CD8-positive, alpha-beta memory T cell (primary cell): ENCODE measurements at regions not wholly inside any gene's neighbourhood (a gene's known extent, or its start where the extent isn't known, plus 50 kb on each side); places are given as distances from the start of the nearest gene placed in this dataset.

ENCODE experiments used
- CTCF ChIA-PET: fragments of 350-600 bp; sonication (Branson Sonifier 250); formaldehyde crosslinking; loops from one replicate; lab custom pipeline; 2021; ENCODE audit warnings: antibody characterized with exemption; lab: Charles Lee
- POLR2A ChIA-PET: fragments of 350-600 bp; sonication (Branson Sonifier 250); formaldehyde crosslinking; loops from one replicate; lab custom pipeline; 2021; ENCODE audit warnings: antibody characterized with exemption; lab: Charles Lee
- DNase-seq, 5 donors: peaks; one replicate each; pipeline versions ENCODE4 v3.0.0 to v3.0.0-alpha.2; 2020 to 2022; ENCODE audit warnings: mixed read lengths in 1 of 5
- H3K27ac ChIP-seq: one replicate; pipeline ENCODE4 v1.7.0; 2013; ENCODE audit warnings: low read depth, mild to moderate bottlenecking, low read length, moderate library complexity
- H3K27me3 ChIP-seq: 2 replicates; pipeline ENCODE4 v1.7.0; 2013; ENCODE audit warnings: low read length, mild to moderate bottlenecking; ENCODE audit not compliant: insufficient read depth, poor library complexity, severe bottlenecking
- H3K36me3 ChIP-seq: 2 replicates; pipeline ENCODE4 v1.7.0; 2013; ENCODE audit warnings: mild to moderate bottlenecking, low read length, moderate library complexity; ENCODE audit not compliant: insufficient read depth
- H3K4me1 ChIP-seq: 2 replicates; pipeline ENCODE4 v1.7.0; 2013; ENCODE audit warnings: mild to moderate bottlenecking, low read length, moderate library complexity; ENCODE audit not compliant: insufficient read depth
- H3K4me3 ChIP-seq: 2 replicates; pipeline ENCODE4 v1.7.0; 2013; ENCODE audit warnings: mild to moderate bottlenecking, low read length
- H3K9me3 ChIP-seq: 2 replicates; pipeline ENCODE4 v1.7.0; 2013; ENCODE audit warnings: mild to moderate bottlenecking, low read length
- H3K27ac Mint-ChIP-seq, 8 donors: one replicate each; pipeline ENCODE4 v1.8.0; 2020 to 2021; ENCODE audit warnings: mixed read lengths in 8 of 8, mild to moderate bottlenecking in 6 of 8, inconsistent platforms in 3 of 8, moderate library complexity in 3 of 8
- H3K27me3 Mint-ChIP-seq, 2 donors: one replicate each; pipeline ENCODE4 v1.8.0; 2020 to 2021; ENCODE audit warnings: mixed read lengths in 2 of 2, mild to moderate bottlenecking in 1 of 2, moderate library complexity in 1 of 2
- H3K36me3 Mint-ChIP-seq, 3 donors: one replicate each; pipeline ENCODE4 v1.8.0; 2020 to 2021; ENCODE audit warnings: mixed read lengths in 3 of 3, inconsistent platforms in 1 of 3, mild to moderate bottlenecking in 1 of 3
- H3K4me1 Mint-ChIP-seq, 3 donors: one replicate each; pipeline ENCODE4 v1.8.0; 2020 to 2021; ENCODE audit warnings: mixed read lengths in 3 of 3, inconsistent platforms in 1 of 3, mild to moderate bottlenecking in 1 of 3
- H3K4me3 Mint-ChIP-seq, 7 donors: one replicate each; pipeline ENCODE4 v1.8.0; 2020 to 2021; ENCODE audit warnings: mixed read lengths in 7 of 7, mild to moderate bottlenecking in 6 of 7, moderate library complexity in 4 of 7, inconsistent platforms in 2 of 7
- H3K9me3 Mint-ChIP-seq, 5 donors: one replicate each; pipeline ENCODE4 v1.8.0; 2020 to 2022; ENCODE audit warnings: mixed read lengths in 5 of 5, mild to moderate bottlenecking in 3 of 5, moderate library complexity in 2 of 5, inconsistent platforms in 1 of 5

- peaks cover 0 to 4% (median 0%) of the 10 kb centered on the region in 5 donors for H3K9me3 Mint-ChIP-seq
- H3K36me3 Mint-ChIP-seq = no peaks in the 10 kb centered on the region
- H3K4me1 Mint-ChIP-seq = no peaks in the 10 kb centered on the region
- no peak overlapping the region for H3K27ac Mint-ChIP-seq
- no peak overlapping the region for H3K27ac ChIP-seq
- H3K4me3 Mint-ChIP-seq = no peak overlapping the region
- H3K4me1 ChIP-seq = no peaks in the 10 kb centered on the region
- POLR2A ChIA-PET = no interaction called here
- CTCF ChIA-PET = no interaction called here
- H3K9me3 ChIP-seq = no peaks in the 10 kb centered on the region
- no peak for DNase-seq
- H3K36me3 ChIP-seq = no peaks in the 10 kb centered on the region
- H3K4me3 ChIP-seq = no peak overlapping the region
- no peaks in the 10 kb centered on the region for H3K27me3 Mint-ChIP-seq
- no peaks in the 10 kb centered on the region for H3K27me3 ChIP-seq
Measured at GRCh38 chr10:121352231-121352855, 245.9 kb downstream of the FGFR2 start.

- Histone ChIP-seq H3K4me1 (no peaks in the 10 kb centered on the region), H3K36me3 (no peaks in the 10 kb centered on the region), H3K4me3 (no peak overlapping the region), H3K27me3 (no peaks in the 10 kb centered on the region), H3K27ac (no peak overlapping the region), H3K9me3 (no peaks in the 10 kb centered on the region)
- CTCF ChIA-PET = no interaction called here
- H3K27me3 Mint-ChIP-seq = peaks cover 0 to 4% of the 10 kb centered on the region in 2 donors
- H3K27ac Mint-ChIP-seq = peak overlapping the region in 1 of 8 donors; percentile 61
- POLR2A ChIA-PET = no interaction called here
- no peaks in the 10 kb centered on the region for H3K4me1 Mint-ChIP-seq
- no peak for DNase-seq
- H3K4me3 Mint-ChIP-seq = no peak overlapping the region
- H3K9me3 Mint-ChIP-seq = peaks cover 0 to 4% (median 1%) of the 10 kb centered on the region in 5 donors
- H3K36me3 Mint-ChIP-seq = no peaks in the 10 kb centered on the region
Measured at GRCh38 chr10:121355161-121355560, 243.1 kb downstream of the FGFR2 start.

- Histone ChIP-seq H3K9me3 (no peaks in the 10 kb centered on the region), H3K4me3 (no peak overlapping the region), H3K27ac (no peak overlapping the region), H3K27me3 (no peaks in the 10 kb centered on the region), H3K4me1 (no peaks in the 10 kb centered on the region), H3K36me3 (no peaks in the 10 kb centered on the region)
- Mint-ChIP-seq H3K27me3 (peaks cover 0 to 4% of the 10 kb centered on the region in 2 donors), H3K4me3 (no peak overlapping the region), H3K9me3 (peaks cover 0 to 4% (median 1%) of the 10 kb centered on the region in 5 donors), H3K36me3 (no peaks in the 10 kb centered on the region), H3K27ac (no peak overlapping the region), H3K4me1 (no peaks in the 10 kb centered on the region)
- no peak for DNase-seq
- ChIA-PET POLR2A (no interaction called here), CTCF (no interaction called here)
Measured at GRCh38 chr10:121356183-121356582, 242.1 kb downstream of the FGFR2 start.

- Histone ChIP-seq H3K4me1 (no peaks in the 10 kb centered on the region), H3K9me3 (no peaks in the 10 kb centered on the region), H3K36me3 (no peaks in the 10 kb centered on the region), H3K4me3 (no peak overlapping the region), H3K27ac (no peak overlapping the region), H3K27me3 (no peaks in the 10 kb centered on the region)
- Mint-ChIP-seq H3K9me3 (peaks cover 0 to 4% (median 1%) of the 10 kb centered on the region in 5 donors), H3K27me3 (peaks cover 0 to 4% of the 10 kb centered on the region in 2 donors), H3K27ac (peak overlapping the region in 1 of 8 donors; percentile 61), H3K36me3 (peaks cover 0 to 1% (median 0%) of the 10 kb centered on the region in 3 donors), H3K4me1 (no peaks in the 10 kb centered on the region), H3K4me3 (no peak overlapping the region)
- CTCF ChIA-PET = no interaction called here
- DNase-seq = no peak
- POLR2A ChIA-PET = no interaction called here
Measured at GRCh38 chr10:121357401-121357800, 240.8 kb downstream of the FGFR2 start.

GRCh38 chr10:121362026-121362425 is 236.2 kb downstream of the FGFR2 start:
- H3K9me3 ChIP-seq = no peaks in the 10 kb centered on the region
- H3K4me1 ChIP-seq = no peaks in the 10 kb centered on the region
- no peaks in the 10 kb centered on the region for H3K36me3 ChIP-seq
- peaks cover 0 to 1% (median 0%) of the 10 kb centered on the region in 3 donors for H3K36me3 Mint-ChIP-seq
- no peaks in the 10 kb centered on the region for H3K27me3 ChIP-seq
- H3K27ac Mint-ChIP-seq = peak overlapping the region in 1 of 8 donors; percentile 92
- peaks cover 0 to 4% (median 0%) of the 10 kb centered on the region in 5 donors for H3K9me3 Mint-ChIP-seq
- ChIA-PET CTCF (no interaction called here), POLR2A (no interaction called here)
- no peak for DNase-seq
- no peak overlapping the region for H3K4me3 ChIP-seq
- H3K27me3 Mint-ChIP-seq = peaks cover 0 to 4% of the 10 kb centered on the region in 2 donors
- H3K4me3 Mint-ChIP-seq = no peak overlapping the region
- no peak overlapping the region for H3K27ac ChIP-seq
- H3K4me1 Mint-ChIP-seq = no peaks in the 10 kb centered on the region

- ChIA-PET CTCF (no interaction called here), POLR2A (no interaction called here)
- Mint-ChIP-seq H3K27me3 (no peaks in the 10 kb centered on the region), H3K9me3 (peaks cover 0 to 4% (median 0%) of the 10 kb centered on the region in 5 donors), H3K36me3 (peaks cover 0 to 1% (median 0%) of the 10 kb centered on the region in 3 donors), H3K4me1 (no peaks in the 10 kb centered on the region), H3K4me3 (no peak overlapping the region), H3K27ac (no peak overlapping the region)
- DNase-seq = no peak
- H3K9me3 ChIP-seq = no peaks in the 10 kb centered on the region
- H3K4me3 ChIP-seq = no peak overlapping the region
- no peak overlapping the region for H3K27ac ChIP-seq
- no peaks in the 10 kb centered on the region for H3K4me1 ChIP-seq
- H3K36me3 ChIP-seq = no peaks in the 10 kb centered on the region
- no peaks in the 10 kb centered on the region for H3K27me3 ChIP-seq
Measured at GRCh38 chr10:121365566-121365965, 232.7 kb downstream of the FGFR2 start.

- Mint-ChIP-seq H3K9me3 (peaks cover 0 to 4% (median 0%) of the 10 kb centered on the region in 5 donors), H3K27ac (no peak overlapping the region), H3K36me3 (no peaks in the 10 kb centered on the region), H3K27me3 (no peaks in the 10 kb centered on the region), H3K4me3 (no peak overlapping the region), H3K4me1 (no peaks in the 10 kb centered on the region)
- CTCF ChIA-PET = no interaction called here
- H3K4me3 ChIP-seq = no peak overlapping the region
- no peak for DNase-seq
- no peaks in the 10 kb centered on the region for H3K36me3 ChIP-seq
- H3K27ac ChIP-seq = no peak overlapping the region
- H3K9me3 ChIP-seq = no peaks in the 10 kb centered on the region
- POLR2A ChIA-PET = no interaction called here
- H3K27me3 ChIP-seq = no peaks in the 10 kb centered on the region
- no peaks in the 10 kb centered on the region for H3K4me1 ChIP-seq
Measured at GRCh38 chr10:121368347-121369025, 229.8 kb downstream of the FGFR2 start.

GRCh38 chr10:121369616-121370015 is 228.6 kb downstream of the FGFR2 start:
- H3K36me3 ChIP-seq = no peaks in the 10 kb centered on the region
- H3K4me1 Mint-ChIP-seq = no peaks in the 10 kb centered on the region

More at GRCh38 chr10:121369616-121370015, 228.6 kb downstream of the FGFR2 start:
- H3K27me3 ChIP-seq = no peaks in the 10 kb centered on the region
- no peak overlapping the region for H3K4me3 ChIP-seq
- no peak for DNase-seq
- ChIA-PET POLR2A (no interaction called here), CTCF (no interaction called here)
- no peaks in the 10 kb centered on the region for H3K4me1 ChIP-seq
- no peaks in the 10 kb centered on the region for H3K9me3 ChIP-seq
- Mint-ChIP-seq H3K27me3 (no peaks in the 10 kb centered on the region), H3K4me3 (no peak overlapping the region), H3K36me3 (no peaks in the 10 kb centered on the region), H3K27ac (no peak overlapping the region), H3K9me3 (peaks cover 0 to 4% (median 0%) of the 10 kb centered on the region in 5 donors)
- H3K27ac ChIP-seq = no peak overlapping the region
